ENCODE measurements at regions not wholly inside any gene's neighbourhood (a gene's known extent, or its start where the extent isn't known, plus 50 kb on each side); places are given as distances from the start of the nearest gene placed in this dataset.

GRCh38 chr11:115819014-115819413, 314.8 kb upstream of the CADM1 start:
- no peak for DNase-seq (ENCODE audit: low read depth in 2 of 3, low spot score in 2 of 3)

- DNase-seq (ENCODE audit: low read depth in 2 of 3, low spot score in 2 of 3): no peak
These were observed 313.7 kb upstream of the CADM1 start for GRCh38 chr11:115817844-115818468.

GRCh38 chr11:115808351-115808940, 304.2 kb upstream of the CADM1 start:
- no peak for DNase-seq (ENCODE audit: low read depth in 2 of 3, low spot score in 2 of 3)

- no peak for DNase-seq (ENCODE audit: low read depth in 2 of 3, low spot score in 2 of 3)
These were observed 301.8 kb upstream of the CADM1 start for GRCh38 chr11:115806056-115806455.

GRCh38 chr11:115803073-115803740, 299.0 kb upstream of the CADM1 start:
- no peak for DNase-seq (ENCODE audit: low read depth in 2 of 3, low spot score in 2 of 3)

- no peak for DNase-seq (ENCODE audit: low read depth in 2 of 3, low spot score in 2 of 3)
These were observed 298.4 kb upstream of the CADM1 start for GRCh38 chr11:115802641-115803040.

GRCh38 chr11:115792903-115793302, 288.7 kb upstream of the CADM1 start:
- DNase-seq (ENCODE audit: low read depth in 2 of 3, low spot score in 2 of 3): no peak

- no peak for DNase-seq (ENCODE audit: low read depth in 2 of 3, low spot score in 2 of 3)
These were observed 283.1 kb upstream of the CADM1 start for GRCh38 chr11:115787302-115787701.

GRCh38 chr11:115784796-115785521, 280.7 kb upstream of the CADM1 start:
- DNase-seq (ENCODE audit: low read depth in 2 of 3, low spot score in 2 of 3): no peak

GRCh38 chr11:115780646-115781362, 276.6 kb upstream of the CADM1 start:
- no peak for DNase-seq (ENCODE audit: low read depth in 2 of 3, low spot score in 2 of 3)

- no peak for DNase-seq (ENCODE audit: low read depth in 2 of 3, low spot score in 2 of 3)
These were observed 274.9 kb upstream of the CADM1 start for GRCh38 chr11:115778928-115779650.

GRCh38 chr11:115776916-115777315, 272.7 kb upstream of the CADM1 start:
- DNase-seq (ENCODE audit: low read depth in 2 of 3, low spot score in 2 of 3): no peak

GRCh38 chr11:115775846-115776245, 271.6 kb upstream of the CADM1 start:
- DNase-seq (ENCODE audit: low read depth in 2 of 3, low spot score in 2 of 3): no peak

GRCh38 chr11:115774756-115775155, 270.5 kb upstream of the CADM1 start:
- DNase-seq (ENCODE audit: low read depth in 2 of 3, low spot score in 2 of 3): no peak

- DNase-seq (ENCODE audit: low read depth in 2 of 3, low spot score in 2 of 3): no peak
These were observed 265.7 kb upstream of the CADM1 start for GRCh38 chr11:115769891-115770290.

- no peak for DNase-seq (ENCODE audit: low read depth in 2 of 3, low spot score in 2 of 3)
These were observed 263.7 kb upstream of the CADM1 start for GRCh38 chr11:115767883-115768282.

- no peak for DNase-seq (ENCODE audit: low read depth in 2 of 3, low spot score in 2 of 3)
These were observed 263.0 kb upstream of the CADM1 start for GRCh38 chr11:115767047-115767802.

GRCh38 chr11:115766561-115766960, 262.3 kb upstream of the CADM1 start:
- DNase-seq (ENCODE audit: low read depth in 2 of 3, low spot score in 2 of 3): no peak

- no peak for DNase-seq (ENCODE audit: low read depth in 2 of 3, low spot score in 2 of 3)
These were observed 261.6 kb upstream of the CADM1 start for GRCh38 chr11:115765803-115766239.

GRCh38 chr11:115764176-115764575, 260.0 kb upstream of the CADM1 start:
- no peak for DNase-seq (ENCODE audit: low read depth in 2 of 3, low spot score in 2 of 3)

Data from activated CD8-positive, alpha-beta memory T cell treated with anti-CD3 and anti-CD28 coated beads for 48 hours (primary cell).